ENCODE measurements at regions not wholly inside any gene's neighbourhood (a gene's known extent, or its start where the extent isn't known, plus 50 kb on each side); places are given as distances from the start of the nearest gene placed in this dataset.

DNA sequence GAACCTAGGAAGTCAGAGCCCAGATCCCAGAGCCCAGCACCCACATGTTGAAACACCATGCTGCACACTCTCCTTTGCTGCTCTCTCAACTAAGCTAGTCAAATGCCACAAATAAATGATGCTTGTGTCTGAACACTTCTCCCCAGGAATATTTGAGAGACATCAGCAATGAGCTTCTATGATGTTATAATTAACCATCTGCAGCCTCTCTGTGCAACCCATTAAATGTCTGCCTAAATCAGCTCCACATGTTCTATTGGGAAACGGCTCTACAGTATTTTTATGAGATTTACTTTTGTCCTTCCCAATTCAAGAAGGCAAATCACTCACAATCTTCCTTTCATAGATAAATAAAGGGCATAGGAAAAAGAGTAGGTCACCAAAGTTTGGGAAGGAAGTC lies 266.8 kb upstream of the PARD3B start:
- DNase-seq = no peak

DNA sequence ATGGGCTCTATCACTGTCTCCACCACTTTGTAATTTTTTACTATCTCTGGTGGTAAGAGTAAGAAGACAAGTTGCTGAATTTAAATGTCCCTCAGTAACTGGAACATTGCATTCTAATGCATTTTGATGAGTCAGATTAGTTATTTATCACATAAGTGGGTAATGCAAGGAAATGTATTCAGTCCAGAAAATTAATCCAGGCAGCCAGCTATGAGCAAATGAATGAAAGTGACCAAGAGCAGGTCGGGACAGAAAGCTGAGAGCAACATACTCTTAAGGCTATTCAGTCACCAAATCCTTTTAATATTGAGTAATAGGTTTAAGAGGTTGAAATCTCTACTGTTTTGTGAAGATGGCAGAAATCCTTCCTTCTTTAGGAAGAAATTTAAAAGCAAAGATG lies 265.5 kb upstream of the PARD3B start:
- DNase-seq = no peak

DNA sequence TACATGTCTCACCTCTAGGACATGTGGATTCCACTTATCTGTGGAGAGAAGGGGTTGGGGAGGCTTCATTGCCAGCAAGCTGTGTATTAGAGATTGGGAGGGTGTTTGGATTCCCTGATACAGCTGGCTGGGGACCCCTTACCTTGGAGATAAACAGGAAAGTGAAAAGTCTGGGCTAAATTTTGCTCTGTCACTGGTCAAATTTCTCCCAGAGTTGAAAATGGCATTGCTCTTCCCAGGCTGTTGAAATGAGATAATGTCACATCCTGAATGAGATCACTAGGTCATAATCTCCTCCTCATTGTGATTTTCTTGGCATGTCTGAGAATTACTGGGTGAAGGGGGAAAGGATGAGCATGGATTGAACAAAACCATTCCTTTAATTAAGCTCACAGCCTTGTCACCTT lies 265.0 kb upstream of the PARD3B start:
- no peak for DNase-seq

DNA sequence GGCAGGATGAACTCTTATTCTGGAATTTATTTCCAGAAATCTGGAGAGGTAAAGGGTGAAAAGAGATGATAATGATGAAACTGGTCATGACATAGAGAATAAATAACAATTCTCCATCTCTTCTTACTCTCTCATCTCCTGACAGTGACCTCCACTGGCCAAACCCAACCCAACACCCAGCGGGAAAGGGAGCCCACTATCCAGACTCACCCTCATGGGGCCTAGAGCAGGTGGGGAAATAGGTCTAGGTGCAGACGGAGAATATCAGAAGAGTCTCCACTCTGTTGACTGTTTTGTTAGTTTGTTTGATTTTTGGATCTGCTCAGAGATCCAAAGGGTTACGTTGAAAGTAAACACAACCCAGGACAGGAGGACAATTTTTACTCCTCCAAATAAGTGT lies 263.2 kb upstream of the PARD3B start:
- no peak for DNase-seq

DNA sequence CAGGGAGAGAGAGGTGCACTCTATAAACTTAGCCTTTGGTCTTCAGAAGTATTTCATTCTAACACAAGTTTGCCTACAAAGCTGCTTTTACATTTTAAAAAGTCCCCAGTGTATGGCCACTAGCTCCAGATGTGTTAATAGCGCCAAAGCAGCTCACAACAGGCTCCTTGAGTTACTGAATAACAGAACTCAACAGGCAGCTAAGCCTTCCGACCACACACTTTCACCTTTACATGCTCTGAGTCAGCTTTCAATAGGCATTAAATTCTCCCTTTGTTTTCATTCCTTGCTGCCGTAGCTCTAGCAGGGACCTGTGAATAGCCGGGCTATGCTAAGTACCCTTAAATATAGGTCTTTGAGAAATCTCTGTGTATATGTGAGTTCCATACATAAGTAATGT lies 262.8 kb upstream of the PARD3B start:
- no peak for DNase-seq

DNA sequence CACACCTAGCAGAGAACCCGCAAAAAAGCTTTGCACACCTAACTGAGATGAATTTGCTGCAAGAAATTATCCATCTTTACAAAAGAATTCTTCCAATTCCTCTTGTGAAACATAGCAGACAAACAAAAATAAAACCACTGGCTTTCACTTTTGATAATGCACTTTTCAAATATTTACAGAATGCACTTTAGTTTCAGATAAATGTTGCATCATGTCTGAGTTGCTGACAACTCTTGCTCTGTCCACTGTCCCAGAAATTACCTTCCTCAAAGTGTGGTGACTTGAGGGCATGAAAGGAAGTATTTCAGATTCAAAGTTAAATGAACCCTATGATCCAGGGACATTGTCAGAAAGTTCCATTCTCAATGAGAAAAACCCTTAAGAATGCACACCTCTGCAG lies 256.2 kb upstream of the PARD3B start:
- DNase-seq = no peak

DNA sequence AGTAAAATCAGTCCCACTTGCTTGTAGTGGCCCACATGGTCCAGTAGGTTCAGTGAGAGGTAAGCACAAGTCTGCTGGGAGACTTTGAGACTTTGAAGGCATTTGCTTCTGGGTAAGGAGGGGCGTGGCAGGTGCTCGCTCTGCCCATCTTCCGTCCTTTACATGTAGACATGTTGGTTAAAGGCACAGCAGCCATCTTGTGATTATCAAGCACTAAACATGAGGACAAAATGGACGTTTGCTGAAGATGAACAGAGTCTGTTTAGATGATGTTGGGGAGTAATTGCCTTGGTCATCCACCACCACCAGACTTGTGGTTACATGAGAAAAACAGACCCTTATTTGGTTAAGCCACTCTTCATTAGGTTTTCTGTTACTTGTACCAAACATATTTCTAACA lies 252.8 kb upstream of the PARD3B start:
- no peak for DNase-seq

DNA sequence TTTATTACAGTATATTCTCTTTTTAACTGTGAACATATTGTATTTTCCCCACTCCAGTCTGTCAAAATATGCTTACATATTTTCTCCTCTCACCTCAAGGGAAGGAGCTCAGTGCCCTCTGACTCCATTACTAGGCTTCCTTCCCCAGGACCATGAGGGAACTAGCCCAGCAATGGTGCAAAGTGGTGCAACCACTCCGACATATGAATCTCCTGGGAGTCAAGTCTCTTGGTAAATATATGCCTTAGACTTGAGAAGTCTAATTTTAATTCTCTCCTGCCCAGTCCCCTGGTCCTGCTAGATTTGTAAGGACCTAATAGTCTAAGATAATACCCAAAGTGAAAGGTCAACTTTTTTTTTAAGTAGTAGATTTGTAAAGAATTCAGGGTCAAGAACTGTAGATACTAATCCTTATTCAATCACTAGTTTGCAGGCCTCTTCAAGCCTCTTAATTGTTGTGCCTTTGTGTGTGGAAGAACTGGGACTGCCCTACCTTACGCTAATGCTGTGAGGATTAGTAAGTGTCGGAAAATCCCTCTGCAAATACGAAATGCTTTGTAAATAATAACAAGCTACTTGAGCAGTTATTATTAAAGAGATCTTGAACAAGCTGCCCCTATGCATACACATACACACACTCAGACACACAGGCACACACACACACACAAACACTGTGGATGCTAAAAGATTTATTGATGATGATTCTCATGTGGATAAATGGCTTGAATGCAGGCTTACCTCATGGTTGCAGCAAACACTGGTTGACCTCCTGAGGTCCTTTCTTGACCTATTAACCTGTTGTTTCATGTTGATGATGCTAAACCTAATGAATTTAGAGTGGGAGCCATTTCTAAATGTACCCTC lies 251.2 kb upstream of the PARD3B start:
- DNase-seq = no peak

DNA sequence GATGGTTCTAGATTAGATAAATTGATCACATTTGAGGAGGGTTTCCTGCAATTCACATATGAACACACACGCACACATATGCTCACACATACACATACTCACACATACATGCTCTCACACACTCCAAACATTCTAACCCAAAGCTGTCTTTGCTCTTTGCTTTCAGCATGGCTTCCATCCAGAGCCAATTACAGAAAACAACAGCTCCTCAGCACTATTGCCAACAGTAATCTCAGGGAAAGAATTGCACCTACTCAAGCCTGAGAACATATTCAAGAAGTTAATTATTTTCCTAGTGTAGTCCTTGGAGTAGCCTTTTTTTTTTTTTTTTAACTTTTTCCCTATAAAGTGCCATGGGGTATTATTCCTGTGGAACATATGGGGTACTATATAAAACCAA lies 246.9 kb upstream of the PARD3B start:
- no peak for DNase-seq

DNA sequence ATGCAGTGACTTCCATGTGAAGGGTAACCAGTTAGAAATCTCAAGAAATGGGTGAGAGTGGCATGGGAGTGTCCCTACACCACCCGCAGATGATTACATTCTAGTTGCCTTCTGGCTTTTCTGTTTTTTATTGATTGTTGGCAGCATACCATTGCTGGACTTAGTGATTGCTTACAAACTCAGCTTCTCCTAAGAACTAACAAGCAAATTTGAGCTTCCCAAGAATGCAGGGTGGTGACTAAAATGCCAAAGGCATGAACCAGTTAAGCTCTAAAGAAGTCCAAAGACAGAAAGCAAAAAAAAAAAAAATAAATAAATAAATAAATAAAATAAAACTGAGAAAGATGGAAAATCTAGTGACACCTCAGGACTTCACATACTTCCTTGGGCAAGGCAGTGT lies 245.5 kb upstream of the PARD3B start:
- DNase-seq = no peak

DNA sequence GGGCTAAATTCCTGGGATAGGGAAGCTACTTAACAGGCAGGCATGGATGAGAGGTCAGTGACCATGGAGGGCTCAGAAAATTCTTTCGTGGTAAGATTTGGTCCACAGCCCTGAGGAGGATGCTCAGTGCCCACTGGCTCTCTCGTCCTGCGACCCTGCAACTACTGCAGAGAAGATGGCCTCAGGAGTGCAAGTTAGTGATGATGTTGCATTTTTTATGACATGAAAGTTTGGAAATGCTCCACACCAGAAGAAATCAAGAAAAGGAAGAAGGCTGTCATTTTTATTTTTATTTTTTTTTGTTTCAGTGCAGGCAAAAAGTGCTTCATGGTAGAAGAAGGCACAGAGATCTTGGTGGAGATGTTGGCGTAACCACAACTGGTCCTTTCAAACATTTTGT lies 238.6 kb upstream of the PARD3B start:
- no peak for DNase-seq

DNA sequence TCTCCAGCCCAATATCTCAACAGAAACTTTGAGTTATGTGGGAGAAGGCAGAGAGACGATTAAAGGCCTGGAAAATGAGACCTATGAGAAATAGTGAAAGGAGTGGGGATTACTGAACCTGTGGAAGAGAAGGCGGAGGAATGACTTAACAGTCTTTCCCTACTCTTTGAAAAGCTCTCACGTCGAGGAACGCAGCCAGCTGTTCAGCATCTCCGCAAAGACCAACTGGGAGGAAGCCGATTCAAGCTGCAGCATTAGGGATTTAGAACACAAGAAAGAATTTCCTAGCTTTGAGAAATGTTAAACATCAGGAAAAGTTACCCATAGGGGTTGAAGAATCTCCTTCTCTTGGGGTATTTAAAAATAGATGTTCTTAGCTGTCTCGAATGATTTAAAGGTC lies 233.2 kb upstream of the PARD3B start:
- no peak for DNase-seq

DNA sequence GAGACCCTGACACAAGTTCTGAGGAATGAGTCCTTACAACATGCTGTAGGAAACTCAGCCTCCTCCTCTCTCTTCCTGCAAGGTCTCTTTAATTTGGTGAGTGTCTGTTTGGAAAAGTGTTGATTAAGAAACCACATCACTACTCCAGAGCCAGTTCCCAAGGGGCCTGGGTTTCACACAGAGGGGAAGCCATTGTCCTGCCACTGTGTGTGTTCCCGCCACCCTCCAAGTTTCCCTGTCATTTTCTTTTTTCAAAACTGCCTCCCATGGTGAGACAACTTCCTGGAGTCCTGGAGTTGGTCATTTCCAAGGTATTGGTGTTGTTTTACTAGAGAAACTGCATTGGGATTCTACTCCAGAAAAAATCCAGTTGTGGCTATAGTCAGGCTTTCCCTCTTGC lies 232.0 kb upstream of the PARD3B start:
- DNase-seq = no peak

DNA sequence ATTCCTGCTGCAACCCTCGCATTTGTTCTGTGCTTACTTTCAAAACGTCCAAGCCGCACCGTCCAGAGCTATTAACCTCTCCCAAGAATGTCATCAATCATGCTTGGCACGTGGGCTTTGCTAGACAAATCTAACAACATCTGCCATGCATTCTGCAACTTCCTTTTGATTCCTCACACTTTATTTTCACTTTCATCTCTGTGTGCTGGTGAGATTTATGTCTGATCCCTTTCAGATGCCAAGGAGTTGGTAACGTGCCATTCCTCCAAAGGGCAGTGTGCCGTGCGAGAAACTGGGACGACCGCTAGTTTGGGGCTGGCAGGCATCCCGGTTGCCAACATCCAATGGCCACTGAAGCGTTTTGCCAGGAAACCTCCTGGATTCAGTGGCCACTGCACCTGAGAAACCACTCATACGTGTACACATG lies 230.0 kb upstream of the PARD3B start:
- DNase-seq = no peak

DNA sequence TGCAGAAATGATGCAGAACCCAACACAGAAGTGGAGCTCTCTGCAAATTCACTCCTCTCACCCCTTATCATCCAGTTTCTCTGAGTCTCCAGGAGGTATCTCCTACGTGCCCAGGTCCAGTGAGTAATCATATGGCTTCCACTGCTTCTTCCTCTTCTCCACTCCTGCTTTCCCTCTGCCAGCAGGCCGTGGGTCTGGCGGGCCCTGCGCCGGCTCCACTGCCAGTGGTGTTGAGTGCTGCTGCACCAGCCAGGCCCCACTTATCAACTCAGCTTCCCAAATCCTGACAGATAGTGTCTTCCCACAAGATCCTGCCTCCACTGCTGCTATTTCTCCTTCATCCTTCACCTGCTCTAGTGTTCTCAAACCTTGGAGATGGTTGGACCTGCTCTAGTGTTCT lies 227.6 kb upstream of the PARD3B start:
- no peak for DNase-seq

DNA sequence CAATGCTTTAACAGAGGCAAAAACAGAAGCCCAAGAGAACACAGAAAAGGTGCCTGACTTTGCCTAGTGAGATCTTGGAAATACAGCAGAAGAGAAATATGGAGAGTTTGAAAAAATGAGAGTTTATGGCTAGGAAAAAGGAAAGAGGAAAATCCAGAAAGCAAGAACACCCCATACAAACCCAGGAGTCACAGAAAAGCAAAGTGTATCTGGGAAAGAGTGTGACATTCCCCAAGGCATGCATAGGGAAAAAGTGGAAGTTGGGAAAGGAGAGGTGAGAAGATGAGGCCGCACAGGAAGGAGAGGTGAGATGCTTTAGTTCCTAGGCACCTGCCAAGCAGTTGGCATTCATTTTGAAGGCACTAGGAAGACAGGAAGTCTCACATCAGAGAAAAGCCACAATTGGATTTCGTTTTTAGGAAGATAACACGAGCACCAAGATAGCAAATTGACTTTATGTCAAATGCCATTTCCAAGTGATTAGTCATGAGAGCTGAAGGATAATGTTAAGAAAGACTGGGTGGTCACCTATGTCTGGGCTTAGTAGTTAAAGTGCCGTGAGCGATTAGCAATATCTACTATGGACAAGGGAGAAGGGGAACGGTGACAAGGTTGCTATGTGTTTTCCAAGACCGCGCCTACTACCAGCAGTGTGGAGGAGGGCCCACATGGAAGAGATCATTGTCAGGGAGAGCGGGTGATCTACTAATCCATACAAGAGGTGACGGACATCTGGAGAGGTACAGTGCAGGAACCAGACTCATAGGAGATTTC lies 224.1 kb upstream of the PARD3B start:
- DNase-seq = no peak

DNA sequence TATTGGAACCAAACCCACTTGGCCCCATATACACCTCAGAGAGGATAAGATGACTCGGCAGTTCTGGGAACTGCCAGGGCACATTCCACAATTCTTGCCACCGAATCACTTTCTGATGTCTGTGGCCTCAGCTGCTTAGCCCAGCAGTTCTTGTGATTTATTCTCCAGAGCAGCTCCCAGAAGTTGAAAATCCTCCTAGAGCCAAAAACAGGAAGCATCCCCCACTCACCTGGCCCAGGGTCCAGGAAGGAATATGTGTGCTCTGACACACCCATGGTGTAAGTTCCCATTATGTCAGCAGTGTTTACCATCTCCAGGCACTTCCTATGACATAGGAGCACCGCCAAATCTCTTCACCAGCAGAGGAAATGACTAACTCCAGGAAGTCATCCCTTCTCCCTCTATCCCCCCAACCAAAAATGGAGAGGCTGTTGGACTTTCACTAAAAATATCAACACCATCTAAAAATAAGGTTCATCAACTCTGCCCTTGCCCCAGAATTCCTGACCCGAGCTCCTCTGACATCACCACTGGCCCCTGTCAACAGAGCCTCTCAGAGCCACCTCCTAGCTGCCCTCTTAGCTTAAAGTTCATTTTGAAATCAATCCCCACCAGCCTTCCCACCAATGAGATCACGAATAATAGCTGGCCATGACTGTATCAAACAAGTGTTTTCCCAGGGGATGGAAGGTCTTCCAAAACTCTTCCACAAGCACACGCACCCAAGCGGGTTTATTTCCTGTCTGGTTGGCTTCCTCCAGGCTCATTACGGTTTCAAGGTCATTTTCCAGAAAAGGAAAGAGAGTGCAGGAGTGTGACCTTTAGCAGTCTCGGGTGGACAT lies 223.1 kb upstream of the PARD3B start:
- no peak for DNase-seq

DNA sequence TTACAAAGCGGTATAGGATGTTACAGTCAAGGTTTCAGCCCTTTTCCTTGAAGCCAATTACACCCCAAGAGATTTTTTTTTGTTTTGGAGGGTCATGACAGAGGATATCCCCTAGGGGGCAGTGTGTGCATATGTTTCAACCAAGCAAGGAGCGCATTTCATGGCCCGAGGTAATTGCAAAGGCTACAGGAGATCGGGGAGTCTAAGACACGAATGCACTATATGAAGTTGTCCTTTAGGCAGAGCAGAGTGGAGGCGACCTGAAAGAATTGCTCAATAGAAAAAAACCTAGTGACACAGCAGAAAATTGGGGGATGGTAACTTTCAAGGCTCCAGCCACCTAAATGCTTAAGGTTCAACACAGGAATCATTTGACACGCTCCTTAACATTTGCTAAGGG lies 219.8 kb upstream of the PARD3B start:
- peak; percentile 33 for DNase-seq

DNA sequence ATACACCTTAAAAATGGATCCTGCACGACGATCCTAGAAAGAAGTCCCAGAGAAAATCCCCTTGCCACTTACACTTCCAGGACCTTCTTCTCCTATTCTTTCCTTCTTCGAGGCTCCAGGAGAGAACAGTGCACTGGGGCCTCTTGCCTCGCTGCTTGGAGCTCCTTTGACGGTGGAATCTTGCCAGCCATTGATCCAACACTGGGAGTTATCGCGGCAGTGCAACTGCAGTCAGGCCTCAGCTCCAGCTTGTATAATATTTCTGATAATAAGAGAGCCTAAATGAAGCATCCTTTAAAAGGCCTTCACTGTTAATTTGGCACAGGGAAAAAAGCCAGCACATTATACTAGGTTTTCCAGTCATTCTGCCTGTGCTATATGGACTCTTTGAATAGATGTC lies 216.9 kb upstream of the PARD3B start:
- no peak for DNase-seq

DNA sequence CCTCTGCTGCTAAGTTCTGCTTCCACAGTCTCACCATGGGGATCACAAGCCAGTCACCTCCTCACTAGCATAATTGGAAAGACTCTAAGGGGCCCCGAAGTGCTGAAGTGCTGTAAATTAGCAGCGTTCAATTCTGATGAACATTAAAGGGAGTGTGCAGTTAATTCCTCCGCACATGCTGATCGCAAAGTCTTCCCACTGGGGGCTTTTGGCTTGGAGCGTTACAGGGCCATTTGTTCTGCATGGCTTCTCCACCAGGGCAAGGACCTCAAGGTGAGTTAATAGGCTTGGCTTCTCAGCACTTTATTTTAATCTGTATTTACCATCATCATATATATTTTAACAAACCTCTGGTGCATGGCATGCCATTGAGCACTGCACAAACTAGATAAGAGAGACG lies 216.3 kb upstream of the PARD3B start:
- no peak for DNase-seq

DNA sequence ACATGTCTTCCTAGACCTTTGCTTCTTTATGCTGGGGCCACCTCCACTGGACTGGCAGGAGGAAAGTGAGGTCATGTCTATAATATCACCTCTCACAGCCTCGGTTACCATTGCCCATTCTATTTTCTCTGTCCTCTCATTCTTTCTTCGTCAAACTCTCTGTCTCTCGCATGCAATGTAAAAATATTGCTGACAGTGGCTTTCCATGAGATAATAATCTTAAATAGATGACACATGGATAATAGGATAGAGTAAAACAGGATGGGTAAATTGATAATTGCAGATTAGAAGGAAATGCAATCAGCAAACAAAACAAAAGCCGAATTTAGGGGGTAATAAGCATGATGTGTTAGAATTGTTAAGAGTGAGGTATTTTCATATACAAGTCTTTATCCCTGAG lies 215.7 kb upstream of the PARD3B start:
- DNase-seq = no peak

DNA sequence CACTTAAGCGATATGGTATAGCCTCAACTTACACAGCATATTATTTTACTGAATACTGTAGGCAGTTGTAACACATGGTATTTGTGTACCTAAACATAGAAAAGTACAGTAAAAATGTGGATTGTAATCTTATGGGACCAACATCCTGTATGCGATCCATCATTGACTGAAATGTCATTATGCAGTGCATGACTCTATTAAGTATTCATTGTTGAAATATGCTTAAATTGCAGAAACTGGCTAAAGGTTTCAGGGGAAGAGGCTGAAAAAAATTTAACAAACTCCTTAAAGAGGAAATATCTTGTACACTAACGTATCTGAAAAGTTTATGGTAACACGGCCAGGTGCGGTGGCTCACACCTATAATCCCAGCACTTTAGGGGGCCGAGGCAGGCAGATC lies 214.1 kb upstream of the PARD3B start:
- no peak for DNase-seq

DNA sequence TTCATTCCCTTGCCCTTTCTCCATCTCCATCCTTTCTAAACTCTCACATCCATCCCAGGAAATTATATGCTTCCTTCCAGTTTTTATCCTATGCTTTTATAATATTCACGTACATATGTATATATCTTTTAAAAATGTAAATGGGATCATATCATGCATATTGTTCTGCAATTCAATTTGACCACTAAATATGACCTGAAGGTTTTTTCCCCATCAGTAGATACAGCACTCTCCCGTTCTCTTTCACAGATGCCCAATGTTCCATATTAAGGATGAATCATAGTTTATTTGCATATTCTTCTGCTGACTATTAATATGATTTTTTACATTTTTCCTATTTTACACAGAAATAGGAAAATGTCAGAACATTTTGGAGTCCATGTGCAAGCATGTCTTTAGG lies 213.3 kb upstream of the PARD3B start:
- no peak for DNase-seq

DNA sequence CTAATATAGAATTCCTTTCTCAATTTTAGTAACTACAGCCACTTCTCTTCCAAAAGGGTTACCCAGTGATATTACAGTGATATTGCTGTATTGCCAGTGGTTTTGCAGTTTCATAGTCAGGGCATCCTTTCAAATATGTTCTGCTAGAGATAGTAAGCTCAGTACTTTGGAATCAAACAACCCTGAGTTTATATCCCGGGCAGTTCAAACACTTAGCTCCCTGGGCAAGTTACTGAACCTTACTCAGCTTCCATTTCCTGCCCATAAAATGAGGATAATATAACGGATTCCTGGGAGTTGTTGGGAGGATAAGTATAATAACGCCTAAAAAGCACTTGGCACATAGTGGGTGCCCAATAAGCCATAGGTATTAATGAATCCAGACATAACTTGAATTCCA lies 212.6 kb upstream of the PARD3B start:
- DNase-seq = no peak

Data from activated gamma-delta T cell treated with Interleukin-2 at 50 U/mL for 16 hours (primary cell).